C4-2B (cell line): ENCODE measurements at regions not wholly inside any gene's neighbourhood (a gene's known extent, or its start where the extent isn't known, plus 50 kb on each side); places are given as distances from the start of the nearest gene placed in this dataset.

Source experiments
- ZFX ChIP-seq: fragments of 450-650 bp; IDR thresholded peaks from 2 replicates; pipeline ENCODE4 v1.6.1; 2017
- TF ChIP-seq, protein P1 (sequence below): fragments of 450-650 bp; conservative IDR thresholded peaks from 2 replicates; pipeline ENCODE4 v1.5.1; 2017; ENCODE audit warnings: mild to moderate bottlenecking

DNA sequence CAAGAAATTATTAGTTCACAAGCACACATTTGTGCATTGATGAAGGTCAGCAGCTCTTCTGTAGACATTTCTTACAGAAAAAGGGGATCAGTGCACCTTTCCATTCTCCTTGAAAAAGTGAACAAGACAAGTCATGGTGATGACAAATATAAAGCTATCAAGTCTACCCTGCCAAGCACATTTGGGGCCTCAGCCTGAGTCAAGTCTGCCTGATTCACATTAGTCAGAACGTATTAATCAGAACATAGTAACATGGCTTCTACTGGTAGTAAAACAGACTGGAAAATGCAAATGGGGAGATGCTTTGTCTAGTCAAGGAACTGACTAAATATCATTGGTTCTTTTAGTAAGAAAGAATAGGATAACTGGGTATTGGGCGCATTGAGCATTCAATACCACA is 2305.1 kb downstream of the PCDH7 start:
- no peak for TF ChIP-seq ZFX
- TF ChIP-seq, protein P1, sequence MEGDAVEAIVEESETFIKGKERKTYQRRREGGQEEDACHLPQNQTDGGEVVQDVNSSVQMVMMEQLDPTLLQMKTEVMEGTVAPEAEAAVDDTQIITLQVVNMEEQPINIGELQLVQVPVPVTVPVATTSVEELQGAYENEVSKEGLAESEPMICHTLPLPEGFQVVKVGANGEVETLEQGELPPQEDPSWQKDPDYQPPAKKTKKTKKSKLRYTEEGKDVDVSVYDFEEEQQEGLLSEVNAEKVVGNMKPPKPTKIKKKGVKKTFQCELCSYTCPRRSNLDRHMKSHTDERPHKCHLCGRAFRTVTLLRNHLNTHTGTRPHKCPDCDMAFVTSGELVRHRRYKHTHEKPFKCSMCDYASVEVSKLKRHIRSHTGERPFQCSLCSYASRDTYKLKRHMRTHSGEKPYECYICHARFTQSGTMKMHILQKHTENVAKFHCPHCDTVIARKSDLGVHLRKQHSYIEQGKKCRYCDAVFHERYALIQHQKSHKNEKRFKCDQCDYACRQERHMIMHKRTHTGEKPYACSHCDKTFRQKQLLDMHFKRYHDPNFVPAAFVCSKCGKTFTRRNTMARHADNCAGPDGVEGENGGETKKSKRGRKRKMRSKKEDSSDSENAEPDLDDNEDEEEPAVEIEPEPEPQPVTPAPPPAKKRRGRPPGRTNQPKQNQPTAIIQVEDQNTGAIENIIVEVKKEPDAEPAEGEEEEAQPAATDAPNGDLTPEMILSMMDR = no peak
